Natural killer cell (primary cell): ENCODE measurements at regions not wholly inside any gene's neighbourhood (a gene's known extent, or its start where the extent isn't known, plus 50 kb on each side); places are given as distances from the start of the nearest gene placed in this dataset.

Source experiments
- ATAC-seq, 3 donors: fragments of 150-1000 bp in 2 of 3; fragments of 200-7000 bp in 1 of 3; cut with Tn5 transposase; 1 replicate in 1 of 3; 2 replicates in 2 of 3; pipeline ENCODE4 v1.10.0; 2021; ENCODE audit warnings: mild to moderate bottlenecking in 2 of 3, moderate library complexity in 2 of 3
- DNase-seq, 2 donors: peaks; one replicate each; pipeline versions ENCODE4 v3.0.0 to v3.0.0-alpha.2; 2013 to 2021; ENCODE audit warnings: mixed read lengths in 1 of 2
- H3K27ac ChIP-seq: one replicate; pipeline ENCODE4 v1.5.1; 2013; ENCODE audit warnings: mild to moderate bottlenecking, low read length
- H3K27me3 ChIP-seq: one replicate; pipeline ENCODE4 v1.6.1; 2013; ENCODE audit warnings: low read length; ENCODE audit not compliant: control insufficient read depth, insufficient read depth
- H3K36me3 ChIP-seq: one replicate; pipeline ENCODE4 v1.6.1; 2013; ENCODE audit warnings: low read length; ENCODE audit not compliant: control insufficient read depth, insufficient read depth
- H3K4me1 ChIP-seq: one replicate; pipeline ENCODE4 v1.6.1; 2013; ENCODE audit warnings: low read length; ENCODE audit not compliant: control insufficient read depth, insufficient read depth
- H3K4me3 ChIP-seq: one replicate; pipeline ENCODE4 v1.5.1; 2013; ENCODE audit warnings: low read length
- H3K9me3 ChIP-seq: one replicate; pipeline ENCODE4 v1.6.1; 2013; ENCODE audit warnings: low read length; ENCODE audit not compliant: control insufficient read depth, insufficient read depth
- H3K27ac Mint-ChIP-seq, 2 donors: one replicate each; pipeline ENCODE4 v1.8.0; 2022; ENCODE audit warnings: mild to moderate bottlenecking in 2 of 2, mixed read lengths in 2 of 2, moderate library complexity in 1 of 2
- H3K27me3 Mint-ChIP-seq, 2 donors: one replicate each; pipeline ENCODE4 v1.8.0; 2022; ENCODE audit warnings: low read depth in 2 of 2, mixed read lengths in 2 of 2
- H3K36me3 Mint-ChIP-seq: one replicate; pipeline ENCODE4 v1.8.0; 2022; ENCODE audit warnings: mixed read lengths
- H3K4me1 Mint-ChIP-seq, 2 donors: one replicate each; pipeline ENCODE4 v1.8.0; 2022; ENCODE audit warnings: mixed read lengths in 2 of 2
- H3K4me3 Mint-ChIP-seq: one replicate; pipeline ENCODE4 v1.8.0; 2022; ENCODE audit warnings: mild to moderate bottlenecking, moderate library complexity, mixed read lengths
- H3K9me3 Mint-ChIP-seq, 2 donors: one replicate each; pipeline ENCODE4 v1.8.0; 2022; ENCODE audit warnings: mixed read lengths in 2 of 2
- WGBS: methylation state at CpG from one replicate; pipeline ENCODE4 v1.1.7; 2013; ENCODE audit warnings: missing lambda C conversion rate; ENCODE audit not compliant: insufficient coverage; 5-methylcytosine and 5-hydroxymethylcytosine counted together
- intact Hi-C: fragments of 100-400 bp; cut with micrococcal nuclease; formaldehyde crosslinking; loops from one replicate; pipeline ENCODE4 v1.14.2; 2022
- TF ChIP-seq, protein P1 (sequence below): fragments of 200-600 bp; IDR thresholded peaks from one replicate; pipeline ENCODE4 v1.8.0; 2022; ENCODE audit warnings: antibody characterized with exemption

DNA sequence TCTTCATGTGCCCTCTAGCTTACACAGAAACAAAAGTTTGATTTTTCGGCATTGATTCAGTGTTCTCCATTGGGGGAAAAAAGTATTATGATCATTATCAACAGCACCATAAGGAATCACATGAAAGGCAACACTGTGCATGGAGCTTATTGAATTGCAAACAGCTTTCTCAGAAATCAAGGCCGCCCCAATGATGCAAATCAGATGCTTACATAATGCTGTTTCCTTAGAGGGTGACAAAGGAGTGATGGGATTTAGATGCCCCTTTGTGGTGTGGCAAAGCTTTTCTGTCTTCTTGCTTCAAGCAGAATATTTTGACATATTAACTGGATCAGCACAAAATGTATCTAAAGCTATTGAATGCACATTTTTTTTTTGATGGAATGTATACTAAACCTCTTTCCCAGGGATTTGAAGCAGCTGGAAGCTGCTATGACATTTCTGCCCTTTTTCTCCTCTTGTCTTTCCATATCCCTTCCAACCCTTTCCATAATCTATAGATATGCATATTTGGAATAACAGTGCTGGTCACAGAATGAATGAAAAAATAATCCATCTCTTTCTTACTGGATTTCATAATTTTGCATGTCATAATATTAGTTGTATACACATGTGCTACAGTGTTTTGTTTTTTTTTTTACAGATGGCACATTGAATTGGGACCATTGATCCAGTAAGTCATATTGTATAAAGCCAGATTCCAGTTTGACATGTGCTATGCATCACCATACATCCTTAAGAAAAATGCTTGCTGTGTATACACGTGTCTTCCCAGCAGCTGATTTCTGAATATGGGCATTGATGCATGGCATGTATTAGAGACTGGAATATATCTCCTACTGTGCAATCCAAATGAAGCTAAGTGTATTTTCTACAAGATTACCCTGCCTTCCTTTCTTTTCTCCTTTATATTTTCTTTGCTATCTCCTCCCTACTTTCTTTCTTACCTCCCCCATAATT is 259.7 kb upstream of the DCN start:
- no peak overlapping the region for H3K4me3 Mint-ChIP-seq
- ATAC-seq (no peak), DNase-seq (no peak)
- 93% methylated on average over 2 of the region's 3 CpGs for WGBS
- Histone ChIP-seq H3K4me1 (no peaks in the 10 kb centered on the region), H3K27ac (no peak overlapping the region), H3K9me3 (no peaks in the 10 kb centered on the region), H3K36me3 (no peaks in the 10 kb centered on the region), H3K4me3 (no peak overlapping the region), H3K27me3 (peaks cover 3% of the 10 kb centered on the region)
- H3K27ac Mint-ChIP-seq: no peak overlapping the region
- intact Hi-C loops: no loop called here
- H3K36me3 Mint-ChIP-seq: no peaks in the 10 kb centered on the region
- TF ChIP-seq, protein P1, sequence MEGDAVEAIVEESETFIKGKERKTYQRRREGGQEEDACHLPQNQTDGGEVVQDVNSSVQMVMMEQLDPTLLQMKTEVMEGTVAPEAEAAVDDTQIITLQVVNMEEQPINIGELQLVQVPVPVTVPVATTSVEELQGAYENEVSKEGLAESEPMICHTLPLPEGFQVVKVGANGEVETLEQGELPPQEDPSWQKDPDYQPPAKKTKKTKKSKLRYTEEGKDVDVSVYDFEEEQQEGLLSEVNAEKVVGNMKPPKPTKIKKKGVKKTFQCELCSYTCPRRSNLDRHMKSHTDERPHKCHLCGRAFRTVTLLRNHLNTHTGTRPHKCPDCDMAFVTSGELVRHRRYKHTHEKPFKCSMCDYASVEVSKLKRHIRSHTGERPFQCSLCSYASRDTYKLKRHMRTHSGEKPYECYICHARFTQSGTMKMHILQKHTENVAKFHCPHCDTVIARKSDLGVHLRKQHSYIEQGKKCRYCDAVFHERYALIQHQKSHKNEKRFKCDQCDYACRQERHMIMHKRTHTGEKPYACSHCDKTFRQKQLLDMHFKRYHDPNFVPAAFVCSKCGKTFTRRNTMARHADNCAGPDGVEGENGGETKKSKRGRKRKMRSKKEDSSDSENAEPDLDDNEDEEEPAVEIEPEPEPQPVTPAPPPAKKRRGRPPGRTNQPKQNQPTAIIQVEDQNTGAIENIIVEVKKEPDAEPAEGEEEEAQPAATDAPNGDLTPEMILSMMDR: no peak
- H3K4me1 Mint-ChIP-seq: peaks cover 0 to 5% of the 10 kb centered on the region in 2 donors
- peaks cover 0 to 5% of the 10 kb centered on the region in 2 donors for H3K27me3 Mint-ChIP-seq
- H3K9me3 Mint-ChIP-seq: peaks cover 0 to 3% of the 10 kb centered on the region in 2 donors

DNA sequence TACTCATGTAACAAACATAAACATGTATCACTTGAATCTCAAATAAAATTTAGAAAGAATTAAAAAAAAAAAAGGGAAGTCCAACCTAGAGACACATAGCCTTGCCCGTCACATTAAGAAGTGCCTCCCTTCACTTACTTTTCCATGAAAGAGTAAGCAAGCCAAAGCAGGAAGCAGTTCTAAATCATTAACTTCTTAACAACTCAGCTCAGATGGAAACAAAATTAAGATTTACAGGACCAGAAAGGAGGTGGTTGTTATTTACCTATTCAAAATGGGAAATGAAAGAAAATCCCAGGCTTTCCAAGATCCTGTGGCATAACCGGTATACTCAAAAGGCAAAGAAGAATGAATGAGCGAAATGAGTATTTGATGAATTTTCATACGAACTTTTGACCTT is 258.6 kb upstream of the DCN start:
- peaks cover 0 to 5% of the 10 kb centered on the region in 2 donors for H3K27me3 Mint-ChIP-seq

DNA sequence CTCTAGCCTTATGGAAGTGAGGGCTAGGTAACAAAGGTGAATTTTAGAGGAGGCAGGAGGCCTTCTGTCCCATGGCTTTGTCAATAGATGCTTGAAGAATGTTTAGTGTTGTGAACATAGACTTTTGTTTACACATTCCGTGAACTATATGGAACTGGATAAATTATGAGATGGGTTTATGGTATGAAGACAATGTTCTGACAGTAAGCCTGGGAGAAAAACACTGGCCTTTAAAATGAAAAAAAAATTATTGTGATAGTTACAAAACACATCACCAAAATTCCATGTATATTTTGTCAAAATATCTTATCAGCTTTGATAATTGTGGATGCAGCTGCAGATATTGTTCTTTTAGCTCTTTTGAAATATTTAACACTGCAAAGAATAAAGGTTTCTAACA is 251.5 kb upstream of the DCN start:
- Mint-ChIP-seq H3K27ac (no peak overlapping the region), H3K9me3 (no peaks in the 10 kb centered on the region), H3K36me3 (no peaks in the 10 kb centered on the region), H3K4me1 (peaks cover 0 to 5% of the 10 kb centered on the region in 2 donors), H3K27me3 (peaks cover 7 to 24% of the 10 kb centered on the region in 2 donors), H3K4me3 (no peak overlapping the region)
- Histone ChIP-seq H3K9me3 (no peaks in the 10 kb centered on the region), H3K4me3 (no peak overlapping the region), H3K27me3 (no peaks in the 10 kb centered on the region), H3K27ac (no peak overlapping the region), H3K36me3 (no peaks in the 10 kb centered on the region), H3K4me1 (no peaks in the 10 kb centered on the region)
- DNase-seq: no peak
- TF ChIP-seq, protein P1: no peak
- ATAC-seq: no peak
- 89% methylated on average over 1 of the region's 1 CpG for WGBS
- intact Hi-C loops: no loop called here

More for the DNA sequence above, 258.6 kb upstream of the DCN start:
- Mint-ChIP-seq H3K9me3 (peaks cover 0 to 3% of the 10 kb centered on the region in 2 donors), H3K27ac (no peak overlapping the region), H3K4me3 (no peak overlapping the region), H3K4me1 (peaks cover 0 to 5% of the 10 kb centered on the region in 2 donors), H3K36me3 (no peaks in the 10 kb centered on the region)
- WGBS: 92% methylated on average over 4 of the region's 4 CpGs
- no peak overlapping the region for H3K27ac ChIP-seq
- no peaks in the 10 kb centered on the region for H3K9me3 ChIP-seq
- ATAC-seq (no peak), DNase-seq (no peak)
- peaks cover 3% of the 10 kb centered on the region for H3K27me3 ChIP-seq
- intact Hi-C loops: no loop called here
- H3K36me3 ChIP-seq: no peaks in the 10 kb centered on the region
- H3K4me3 ChIP-seq: no peak overlapping the region
- TF ChIP-seq, protein P1: no peak
- no peaks in the 10 kb centered on the region for H3K4me1 ChIP-seq
